Frontal cortex (tissue), 3 donors: ENCODE measurements at regions not wholly inside any gene's neighbourhood (a gene's known extent, or its start where the extent isn't known, plus 50 kb on each side); places are given as distances from the start of the nearest gene placed in this dataset.
"Not testable (repeated sequence)": the region's sequence is repeated elsewhere in the genome, so short reads cannot be mapped to it uniquely, and the experiment has no call there.

ENCODE experiments used
- DNase-seq, 2 donors: peaks; one replicate each; pipeline ENCODE4 v3.0.0; 2012; ENCODE audit warnings: low spot score in 2 of 2
- FAIRE-seq: peaks from 2 replicates; lab custom pipeline; 2012; peaks lifted over from hg19 to GRCh38; lab: Jason Lieb, UNC
- donor health status: control.
- donor health status: control.
- donor health status: control.

GRCh38 chrX:106220177-106220576 is 52.1 kb downstream of the PWWP3B start:
- DNase-seq (no peak), FAIRE-seq (no peak)

- no peak for DNase-seq
- FAIRE-seq, result no peak
Observed at GRCh38 chrX:106243376-106243775, 75.3 kb downstream of the PWWP3B start.

GRCh38 chrX:106246511-106246910 is 78.4 kb downstream of the PWWP3B start:
- FAIRE-seq, result no peak
- no peak for DNase-seq

- FAIRE-seq (no peak), DNase-seq (no peak)
Observed at GRCh38 chrX:106247162-106247561, 79.1 kb downstream of the PWWP3B start.

DNA sequence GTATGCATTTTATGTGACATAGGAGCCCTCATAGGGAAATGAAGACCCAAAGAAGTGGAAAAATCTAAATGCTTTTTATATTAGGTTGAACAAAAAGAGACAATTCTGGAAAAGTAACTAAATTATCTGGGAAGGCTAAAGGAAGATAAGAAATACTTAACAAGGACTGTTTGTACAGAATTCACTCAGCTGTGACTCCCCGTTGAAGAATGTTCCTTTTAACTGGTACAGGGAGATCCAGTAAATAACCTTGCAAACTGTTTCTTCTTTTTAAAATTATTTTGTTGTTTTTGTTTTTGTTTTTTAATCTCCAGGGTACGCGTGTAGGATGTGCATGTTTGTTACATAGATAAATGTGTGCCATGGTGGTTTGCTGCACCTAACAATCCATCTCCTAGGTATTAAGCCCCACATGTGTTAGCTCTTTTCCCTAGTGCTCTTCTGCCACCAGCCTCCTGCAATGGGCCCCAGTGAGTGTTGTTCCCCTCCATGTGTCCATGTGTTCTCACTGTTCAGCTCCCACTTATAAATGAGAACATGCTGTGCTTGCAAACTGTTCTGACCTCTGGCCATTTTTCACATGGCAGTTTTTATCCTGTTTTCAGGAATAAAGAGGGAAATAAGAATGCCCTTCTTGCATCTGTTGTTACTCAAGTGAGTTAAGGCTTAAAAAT is 81.7 kb downstream of the PWWP3B start:
- FAIRE-seq, result no peak
- no peak for DNase-seq

DNA sequence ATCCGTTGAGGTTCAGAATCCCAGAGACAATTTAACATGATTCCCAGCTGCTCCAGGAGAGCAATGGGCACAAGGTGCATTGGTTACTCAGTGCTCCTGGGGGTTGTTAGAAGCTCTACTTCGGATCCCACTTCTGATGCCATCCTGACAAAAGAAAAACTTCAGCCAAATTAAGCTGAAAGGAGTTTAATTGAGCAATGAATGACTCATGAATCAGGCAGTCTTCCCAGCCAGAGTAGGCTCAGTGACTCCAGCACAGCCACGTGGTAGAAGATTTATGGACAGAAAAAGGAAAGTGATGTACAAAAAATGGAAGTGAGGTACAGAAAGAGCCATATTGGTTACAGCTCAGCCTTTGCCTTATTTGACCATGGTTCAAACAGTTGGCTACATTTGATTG is 95.7 kb downstream of the PWWP3B start:
- DNase-seq (no peak), FAIRE-seq (no peak)

DNA sequence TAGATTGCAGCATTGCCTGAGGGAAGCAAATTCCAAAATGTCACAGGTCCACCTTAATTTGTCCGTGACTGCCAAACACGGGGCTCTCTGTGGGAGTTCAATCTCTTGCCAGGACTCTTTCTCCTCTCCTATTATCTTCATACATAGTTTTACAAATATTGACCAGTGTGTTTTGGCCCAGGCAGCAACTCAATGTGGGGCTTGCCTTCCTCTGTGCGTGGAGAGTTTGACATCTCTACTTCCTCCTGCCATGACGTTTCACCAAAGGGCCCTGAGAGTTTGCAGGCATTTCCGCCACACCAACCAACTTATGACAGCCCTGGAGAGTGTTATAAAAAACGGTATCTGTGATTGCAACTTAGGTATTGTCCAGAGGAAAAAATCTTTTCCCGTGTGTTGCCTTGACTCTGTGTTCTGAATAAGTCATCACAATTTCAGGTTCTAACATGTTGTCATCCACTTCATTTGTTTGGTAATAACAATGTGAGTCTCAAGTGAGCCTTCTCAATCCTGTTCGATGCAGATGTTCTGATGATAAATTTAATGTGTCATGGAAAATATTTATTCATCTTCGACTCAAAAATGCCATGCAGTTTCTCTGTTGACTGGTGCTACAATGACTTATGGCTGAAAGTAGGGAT is 106.0 kb downstream of the PWWP3B start:
- FAIRE-seq, result not testable (repeated sequence)

DNA sequence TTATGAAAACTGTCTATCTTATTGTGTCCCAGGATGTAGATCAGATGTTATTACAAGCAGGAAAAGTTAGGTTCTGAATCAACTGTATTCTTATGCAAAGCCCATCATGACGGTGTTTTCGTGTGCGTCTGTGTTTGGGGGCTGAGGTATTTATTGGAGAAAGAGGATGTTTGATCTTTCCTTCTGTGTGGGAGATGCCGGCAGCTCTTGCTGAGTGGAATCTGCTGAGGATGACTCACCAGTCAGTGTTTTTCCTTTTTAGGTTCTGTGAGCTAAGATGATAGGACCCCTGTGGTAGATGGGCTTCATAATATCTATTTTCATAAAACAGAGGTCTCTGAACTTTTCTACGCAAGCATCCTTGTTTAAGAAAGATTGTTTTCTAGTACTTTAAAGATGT is 107.1 kb downstream of the PWWP3B start:
- FAIRE-seq, DNase-seq: not testable (repeated sequence)

More for the DNA sequence above, 106.0 kb downstream of the PWWP3B start:
- not testable (repeated sequence) for DNase-seq

DNA sequence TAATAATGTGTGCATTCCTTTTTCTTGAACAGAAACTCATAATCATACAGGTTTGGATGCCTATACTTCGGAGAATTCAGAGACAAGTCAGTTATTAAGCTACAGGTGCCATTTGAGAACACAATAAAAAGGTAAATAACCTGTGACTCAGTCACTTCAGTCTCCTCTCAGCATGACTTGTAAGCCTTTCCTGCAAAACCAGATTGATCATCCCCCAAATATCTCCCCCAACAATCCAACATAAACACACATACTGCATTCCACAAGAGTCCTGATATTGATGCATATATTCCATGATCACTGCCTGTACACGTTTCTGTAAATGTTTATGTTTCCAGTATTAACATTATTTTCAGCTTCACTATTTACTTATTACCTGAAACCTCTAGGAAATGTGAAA is 110.8 kb downstream of the PWWP3B start:
- no peak for DNase-seq
- no peak for FAIRE-seq

GRCh38 chrX:106281383-106281782 is 113.3 kb downstream of the PWWP3B start:
- no peak for FAIRE-seq
- no peak for DNase-seq

DNA sequence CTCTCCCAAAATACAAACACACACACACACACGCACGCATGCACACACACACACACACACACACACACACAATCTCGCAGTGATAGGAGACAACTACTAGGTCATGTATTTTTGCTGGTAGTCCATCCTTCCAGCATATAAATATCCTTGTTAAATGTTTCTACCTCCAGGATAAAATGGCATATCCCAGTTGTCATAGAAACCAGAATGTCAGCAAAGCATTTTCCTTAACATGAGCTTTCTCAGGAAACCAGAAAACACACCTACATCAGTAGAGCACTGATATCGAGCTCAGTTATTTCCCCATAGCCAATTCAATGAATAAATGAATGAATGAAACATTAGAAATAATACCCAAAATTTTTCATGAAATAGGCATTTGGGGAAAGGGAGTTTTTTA is 115.7 kb downstream of the PWWP3B start:
- FAIRE-seq, result no peak

DNA sequence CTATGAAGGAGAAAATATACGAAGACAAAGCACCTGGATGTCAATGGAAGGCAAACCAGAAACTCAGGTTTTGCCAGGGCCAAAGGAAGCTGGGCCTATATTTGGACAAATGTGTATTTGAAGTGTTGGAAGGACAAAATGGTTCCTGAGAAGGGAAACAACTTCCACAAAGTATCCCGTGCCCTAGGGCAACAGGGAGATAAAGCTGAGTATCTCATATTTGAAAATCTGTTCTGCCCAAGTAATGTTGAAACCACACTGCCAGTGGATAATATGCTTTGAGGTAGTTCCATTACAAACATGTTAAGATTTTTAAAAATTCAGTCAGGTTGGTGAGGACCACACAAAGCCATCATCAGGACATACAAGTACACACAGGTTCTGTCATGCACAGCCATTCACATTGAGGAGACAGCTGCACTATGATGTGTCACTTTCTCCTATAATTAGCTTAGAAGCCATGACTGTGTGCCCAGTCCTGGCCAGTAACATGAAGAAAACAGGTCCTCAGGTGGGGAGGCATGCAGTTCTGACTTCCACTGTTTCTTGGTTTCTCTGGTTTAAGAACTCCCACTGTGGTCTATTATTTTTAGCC is 116.4 kb downstream of the PWWP3B start:
- DNase-seq (no peak), FAIRE-seq (no peak)

More for the DNA sequence above, 115.7 kb downstream of the PWWP3B start:
- DNase-seq, result no peak

GRCh38 chrX:106286053-106286650 is 118.0 kb downstream of the PWWP3B start:
- DNase-seq, result no peak
- FAIRE-seq, result no peak

DNA sequence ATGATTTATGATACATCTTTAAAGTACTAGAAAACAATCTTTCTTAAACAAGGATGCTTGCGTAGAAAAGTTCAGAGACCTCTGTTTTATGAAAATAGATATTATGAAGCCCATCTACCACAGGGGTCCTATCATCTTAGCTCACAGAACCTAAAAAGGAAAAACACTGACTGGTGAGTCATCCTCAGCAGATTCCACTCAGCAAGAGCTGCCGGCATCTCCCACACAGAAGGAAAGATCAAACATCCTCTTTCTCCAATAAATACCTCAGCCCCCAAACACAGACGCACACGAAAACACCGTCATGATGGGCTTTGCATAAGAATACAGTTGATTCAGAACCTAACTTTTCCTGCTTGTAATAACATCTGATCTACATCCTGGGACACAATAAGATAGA is 122.7 kb downstream of the PWWP3B start:
- FAIRE-seq, result not testable (repeated sequence)

DNA sequence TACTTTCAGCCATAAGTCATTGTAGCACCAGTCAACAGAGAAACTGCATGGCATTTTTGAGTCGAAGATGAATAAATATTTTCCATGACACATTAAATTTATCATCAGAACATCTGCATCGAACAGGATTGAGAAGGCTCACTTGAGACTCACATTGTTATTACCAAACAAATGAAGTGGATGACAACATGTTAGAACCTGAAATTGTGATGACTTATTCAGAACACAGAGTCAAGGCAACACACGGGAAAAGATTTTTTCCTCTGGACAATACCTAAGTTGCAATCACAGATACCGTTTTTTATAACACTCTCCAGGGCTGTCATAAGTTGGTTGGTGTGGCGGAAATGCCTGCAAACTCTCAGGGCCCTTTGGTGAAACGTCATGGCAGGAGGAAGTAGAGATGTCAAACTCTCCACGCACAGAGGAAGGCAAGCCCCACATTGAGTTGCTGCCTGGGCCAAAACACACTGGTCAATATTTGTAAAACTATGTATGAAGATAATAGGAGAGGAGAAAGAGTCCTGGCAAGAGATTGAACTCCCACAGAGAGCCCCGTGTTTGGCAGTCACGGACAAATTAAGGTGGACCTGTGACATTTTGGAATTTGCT is 123.8 kb downstream of the PWWP3B start:
- not testable (repeated sequence) for FAIRE-seq, DNase-seq

More for the DNA sequence above, 122.7 kb downstream of the PWWP3B start:
- DNase-seq, result not testable (repeated sequence)

DNA sequence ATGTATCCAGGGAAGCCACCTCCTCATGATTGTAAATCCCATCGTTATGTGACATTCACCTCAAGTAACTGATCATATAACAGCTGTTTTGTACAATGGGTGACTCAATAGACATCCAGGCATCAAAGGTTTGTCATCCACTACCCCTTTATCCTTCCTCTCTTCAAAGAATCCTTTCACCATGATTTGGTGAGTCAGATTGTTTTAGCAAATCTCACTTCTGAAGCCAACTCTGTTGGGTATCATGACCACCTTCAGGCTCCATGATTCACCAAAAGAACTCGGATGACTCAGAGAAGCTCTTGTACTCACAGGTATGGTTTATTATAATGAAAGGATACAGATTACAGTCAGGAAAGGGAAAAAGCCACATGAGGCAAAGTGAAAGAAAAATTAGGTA is 132.1 kb downstream of the PWWP3B start:
- no peak for FAIRE-seq
- DNase-seq, result no peak

DNA sequence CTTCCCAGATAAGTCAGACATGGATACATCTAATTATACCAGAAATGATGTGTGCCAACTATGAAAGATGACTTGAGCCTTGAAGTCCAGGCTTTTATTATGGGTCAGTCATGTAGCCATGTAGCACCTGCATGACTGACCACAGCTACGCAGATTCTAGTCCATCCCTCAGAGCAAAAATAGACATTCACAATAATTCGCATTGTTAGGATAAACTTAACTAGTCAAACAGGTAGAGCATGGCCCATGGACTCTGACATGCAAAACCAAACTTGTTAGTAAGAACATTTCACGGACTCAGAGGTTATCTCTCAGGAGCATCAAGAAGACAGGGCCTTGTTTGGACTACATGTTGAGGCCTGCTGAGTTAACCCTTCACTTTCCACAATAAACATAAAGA is 132.6 kb downstream of the PWWP3B start:
- DNase-seq (no peak), FAIRE-seq (no peak)

DNA sequence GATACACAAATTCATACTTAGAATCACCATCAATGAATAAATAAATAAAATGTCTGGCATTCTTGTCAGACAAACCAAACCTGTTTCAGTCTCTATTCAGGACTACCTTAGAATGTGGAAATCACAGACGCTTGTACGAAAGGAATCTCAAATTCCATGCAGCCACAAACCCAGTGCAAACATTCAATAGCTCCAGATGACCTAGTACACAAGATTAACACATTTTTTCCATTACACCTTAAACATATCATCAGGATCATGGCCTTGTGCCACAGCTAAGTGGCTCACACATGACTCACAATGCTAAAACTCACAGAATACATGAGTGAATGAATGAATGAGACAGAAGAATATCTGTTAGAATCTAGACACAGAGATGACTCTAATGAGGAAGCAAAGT is 134.2 kb downstream of the PWWP3B start:
- DNase-seq (no peak), FAIRE-seq (no peak)

DNA sequence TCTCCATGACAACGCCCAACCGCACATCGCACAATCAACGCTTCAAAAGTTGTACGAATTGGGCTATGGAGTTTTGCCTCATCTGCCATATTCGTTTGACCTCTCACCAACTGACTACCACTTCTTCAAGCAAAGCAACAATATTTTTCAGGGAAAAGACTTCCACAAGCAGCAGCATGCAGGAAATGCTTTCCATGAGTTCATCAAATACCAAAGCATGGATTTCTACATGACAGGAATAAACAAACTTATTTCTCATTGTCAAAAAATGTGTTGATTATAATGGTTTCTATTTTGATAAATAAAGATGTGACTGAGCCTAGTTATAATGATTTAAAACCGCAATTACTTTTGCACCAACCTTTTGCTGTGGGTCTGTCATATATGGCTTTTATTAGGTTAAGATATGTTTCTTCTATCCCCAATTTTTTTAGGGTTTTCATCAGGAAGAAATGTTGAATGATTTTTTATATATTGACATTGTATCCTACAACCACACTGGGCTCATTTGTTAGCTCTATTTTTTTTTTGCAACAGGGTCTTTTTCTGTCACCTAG is 138.4 kb downstream of the PWWP3B start:
- no peak for FAIRE-seq
- no peak for DNase-seq

DNA sequence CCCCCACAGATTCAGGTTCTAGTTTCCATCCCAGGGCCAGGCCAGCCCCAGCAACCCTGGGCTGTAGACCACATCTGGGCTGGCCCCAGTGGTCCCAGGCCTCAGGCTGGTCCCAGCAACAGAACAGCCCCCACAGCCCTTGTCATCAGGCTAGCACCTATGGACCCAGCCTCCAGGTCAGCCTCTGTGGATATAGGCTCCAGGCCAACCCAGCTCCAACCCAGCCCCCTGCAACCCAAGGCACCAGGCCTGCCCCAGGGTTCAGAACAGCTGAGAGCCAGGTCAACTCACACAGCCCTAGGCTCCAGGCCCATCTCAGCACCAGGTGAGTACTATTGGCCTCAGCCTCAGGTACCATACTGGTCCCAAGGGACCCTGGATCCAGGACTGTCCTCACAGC is 155.3 kb downstream of the PWWP3B start:
- FAIRE-seq (no peak), DNase-seq (no peak)
